Left lung (tissue), 4 donors: ENCODE measurements at regions not wholly inside any gene's neighbourhood (a gene's known extent, or its start where the extent isn't known, plus 50 kb on each side); places are given as distances from the start of the nearest gene placed in this dataset.

Experiments
- ATAC-seq: fragments of 200-7000 bp; cut with Tn5 transposase; one replicate; pipeline ENCODE4 v1.9.1; 2020; ENCODE audit warnings: moderate library complexity
- DNase-seq, 4 donors: peaks; one replicate each; pipeline ENCODE4 v3.0.0-alpha.2; 2013 to 2020
- H3K27ac ChIP-seq, 2 donors: fragments of 200-600 bp; sonication (generic) in 1 of 2; one replicate each; pipeline versions ENCODE4 v1.5.0 to v1.8.0; 2020 to 2021
- H3K27me3 ChIP-seq, 2 donors: fragments of 200-600 bp; sonication (generic) in 1 of 2; one replicate each; pipeline versions ENCODE4 v1.5.0 to v1.8.0; 2020 to 2021
- H3K36me3 ChIP-seq, 2 donors: fragments of 200-600 bp; sonication (generic) in 1 of 2; one replicate each; pipeline versions ENCODE4 v1.5.0 to v1.8.0; 2020 to 2021
- H3K4me1 ChIP-seq, 2 donors: fragments of 200-600 bp; one replicate each; pipeline ENCODE4 v1.8.0; 2021
- H3K4me3 ChIP-seq, 2 donors: fragments of 200-600 bp; sonication (generic) in 1 of 2; one replicate each; pipeline versions ENCODE4 v1.5.0 to v1.8.0; 2020 to 2021; ENCODE audit warnings: mild to moderate bottlenecking in 1 of 2
- H3K9me3 ChIP-seq, 2 donors: fragments of 200-600 bp; sonication (generic) in 1 of 2; one replicate each; pipeline versions ENCODE4 v1.5.0 to v1.8.0; 2020 to 2021
- CTCF ChIP-seq, 2 donors: fragments of 200-600 bp; sonication (generic) in 1 of 2; IDR thresholded peaks; one replicate each; pipeline versions ENCODE4 v1.5.0 to v1.8.0; 2021; ENCODE audit warnings: antibody characterized with exemption in 2 of 2
- intact Hi-C, 2 donors: fragments of 100-400 bp; cut with DNase I; formaldehyde crosslinking; loops; one replicate each; pipeline versions ENCODE4 v1.11.2 to v1.14.2; 2022
- donor health status: DM: no; HTN: yes; CAD: no.
- donor health status: DM: no; HTN: no; CAD: no.

GRCh38 chr2:142200062-142200461 lies 69.2 kb upstream of the LRP1B start:
- H3K4me1 ChIP-seq: no peaks in the 10 kb centered on the region
- no peaks in the 10 kb centered on the region for H3K27me3 ChIP-seq
- H3K4me3 ChIP-seq: no peak overlapping the region
- TF ChIP-seq CTCF (IDR thresholded peaks at IDR 0.05): no peak
- no peaks in the 10 kb centered on the region for H3K9me3 ChIP-seq
- H3K27ac ChIP-seq: no peak overlapping the region
- H3K36me3 ChIP-seq: no peaks in the 10 kb centered on the region
- DNase-seq: no peak
- intact Hi-C loops: no loop called here
- no peak for ATAC-seq

DNA sequence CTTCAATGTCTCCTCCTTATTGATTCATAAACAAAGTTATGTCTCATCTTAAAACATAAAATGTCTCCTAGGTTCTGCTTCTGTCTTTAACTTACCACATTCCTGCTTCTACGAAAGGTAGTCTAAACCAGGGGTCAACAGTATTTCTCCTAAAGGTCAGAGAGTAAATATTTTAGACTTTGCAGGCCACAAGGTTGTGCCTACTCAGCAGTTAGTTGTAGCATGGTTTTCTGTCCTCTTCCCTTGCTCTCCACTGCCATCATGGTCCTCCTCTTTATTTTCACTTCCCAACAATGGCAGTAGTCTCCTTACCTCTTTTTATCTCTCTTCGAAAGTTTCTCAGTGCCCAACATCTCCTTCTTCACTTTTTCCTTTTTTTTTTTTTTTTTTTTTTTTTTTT lies 68.3 kb upstream of the LRP1B start:
- Histone ChIP-seq H3K4me3 (no peak overlapping the region), H3K36me3 (no peaks in the 10 kb centered on the region), H3K4me1 (no peaks in the 10 kb centered on the region), H3K9me3 (no peaks in the 10 kb centered on the region), H3K27me3 (no peaks in the 10 kb centered on the region), H3K27ac (no peak overlapping the region)
- intact Hi-C loops: no loop called here
- no peak for TF ChIP-seq CTCF (IDR thresholded peaks at IDR 0.05)
- ATAC-seq: no peak
- DNase-seq: no peak

DNA sequence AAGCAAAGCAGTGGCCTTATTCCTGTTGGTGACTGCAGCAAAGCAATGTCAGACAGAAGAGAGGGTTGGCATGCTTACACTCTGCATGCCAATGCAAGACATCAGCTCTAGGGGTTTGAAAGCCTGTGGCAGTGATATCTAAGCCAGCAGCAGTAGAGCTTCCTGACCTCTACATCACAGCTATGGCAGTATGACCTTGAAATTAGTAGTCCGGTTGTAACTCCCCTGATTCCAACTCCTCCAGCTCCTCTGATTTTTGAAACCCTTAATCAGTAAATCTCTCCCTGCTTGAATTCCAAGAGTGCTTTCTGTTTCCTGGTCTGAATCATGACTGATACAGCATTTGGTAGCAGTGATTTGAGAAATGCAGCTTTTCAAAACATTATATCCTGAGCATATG lies 60.0 kb upstream of the LRP1B start:
- no peaks in the 10 kb centered on the region for H3K36me3 ChIP-seq
- H3K4me1 ChIP-seq: no peaks in the 10 kb centered on the region
- DNase-seq (no peak), ATAC-seq (no peak)
- intact Hi-C loops: no loop called here
- H3K27me3 ChIP-seq: no peaks in the 10 kb centered on the region
- no peak overlapping the region for H3K27ac ChIP-seq
- no peaks in the 10 kb centered on the region for H3K9me3 ChIP-seq
- H3K4me3 ChIP-seq: no peak overlapping the region
- no peak for TF ChIP-seq CTCF (IDR thresholded peaks at IDR 0.05)

GRCh38 chr2:142189501-142189900 lies 58.7 kb upstream of the LRP1B start:
- no peak for TF ChIP-seq CTCF (IDR thresholded peaks at IDR 0.05)
- Histone ChIP-seq H3K27me3 (no peaks in the 10 kb centered on the region), H3K4me1 (no peaks in the 10 kb centered on the region), H3K9me3 (no peaks in the 10 kb centered on the region), H3K4me3 (no peak overlapping the region), H3K27ac (no peak overlapping the region), H3K36me3 (no peaks in the 10 kb centered on the region)
- no peak for ATAC-seq
- intact Hi-C loops: no loop called here
- no peak for DNase-seq

DNA sequence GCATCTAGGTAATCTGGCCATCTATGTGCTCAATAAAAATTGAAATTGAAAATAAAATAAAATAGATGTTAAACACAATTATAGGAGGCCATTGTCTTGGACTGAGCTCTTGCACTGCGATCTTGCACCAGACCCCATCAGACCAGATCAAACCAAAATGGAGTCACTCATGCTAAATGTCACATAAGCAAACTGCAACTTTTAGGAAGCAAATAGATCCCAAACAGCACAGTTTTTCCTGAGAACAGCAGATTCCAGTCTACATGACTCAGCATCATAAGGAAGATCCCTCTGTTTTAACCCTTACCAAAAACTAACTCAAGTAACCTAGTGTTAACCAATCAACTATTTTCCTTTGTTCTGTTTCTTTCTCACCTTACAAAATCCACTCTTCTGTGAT lies 57.7 kb upstream of the LRP1B start:
- no peak overlapping the region for H3K27ac ChIP-seq
- DNase-seq: no peak

More for the DNA sequence above, 57.7 kb upstream of the LRP1B start:
- ATAC-seq: no peak
- Histone ChIP-seq H3K27me3 (no peaks in the 10 kb centered on the region), H3K4me1 (no peaks in the 10 kb centered on the region), H3K4me3 (no peak overlapping the region), H3K36me3 (no peaks in the 10 kb centered on the region), H3K9me3 (no peaks in the 10 kb centered on the region)
- intact Hi-C loops: no loop called here
- TF ChIP-seq CTCF (IDR thresholded peaks at IDR 0.05): no peak
